Ammon's horn (tissue), 1 donor: ENCODE measurements at regions not wholly inside any gene's neighbourhood (a gene's known extent, or its start where the extent isn't known, plus 50 kb on each side); places are given as distances from the start of the nearest gene placed in this dataset.

Experiments used
- DNase-seq: peaks from one replicate; pipeline ENCODE4 v3.0.0-alpha.2; 2016; ENCODE audit warnings: low spot score

DNA sequence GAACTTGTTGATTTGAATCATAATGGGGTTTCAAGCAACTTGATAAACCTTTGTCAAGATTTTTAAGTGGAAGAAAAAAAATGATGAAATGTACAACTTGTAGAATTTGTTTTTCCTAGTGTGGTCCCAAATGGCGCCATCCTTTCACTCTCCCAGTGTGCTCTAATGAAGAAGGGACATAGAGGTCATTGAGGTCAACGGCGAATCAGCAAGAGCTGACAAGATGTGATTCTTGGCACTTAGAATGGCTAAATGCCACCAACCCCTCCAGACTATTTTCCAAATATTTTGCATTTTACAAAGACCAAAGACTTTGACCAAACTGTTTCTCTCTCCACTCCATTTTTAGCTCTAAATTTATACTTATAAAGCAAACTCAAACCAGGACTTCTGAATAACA lies 320.2 kb upstream of the MME start:
- no peak for DNase-seq

GRCh38 chr3:154758109-154758868 lies 321.8 kb upstream of the MME start:
- DNase-seq, result no peak

DNA sequence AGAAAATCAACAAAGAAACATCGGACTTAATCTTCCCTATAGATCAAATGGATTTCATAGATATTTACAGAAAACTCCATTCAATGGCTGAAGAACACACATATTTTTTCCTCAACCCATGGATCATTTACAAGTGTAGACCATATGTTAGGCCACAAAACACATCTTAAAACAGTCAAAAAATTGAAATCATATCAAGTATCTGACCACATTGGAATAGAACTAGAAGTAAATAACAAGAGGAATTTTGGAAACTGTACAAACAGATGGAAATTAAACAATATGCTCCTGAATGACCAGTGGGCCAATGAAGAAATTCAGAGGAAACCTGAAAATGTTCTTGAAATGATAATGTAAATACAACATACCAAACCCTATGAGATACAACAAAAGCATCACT lies 323.1 kb upstream of the GPR149 start:
- no peak for DNase-seq

GRCh38 chr3:154749514-154749913 lies 319.5 kb upstream of the GPR149 start:
- no peak for DNase-seq

DNA sequence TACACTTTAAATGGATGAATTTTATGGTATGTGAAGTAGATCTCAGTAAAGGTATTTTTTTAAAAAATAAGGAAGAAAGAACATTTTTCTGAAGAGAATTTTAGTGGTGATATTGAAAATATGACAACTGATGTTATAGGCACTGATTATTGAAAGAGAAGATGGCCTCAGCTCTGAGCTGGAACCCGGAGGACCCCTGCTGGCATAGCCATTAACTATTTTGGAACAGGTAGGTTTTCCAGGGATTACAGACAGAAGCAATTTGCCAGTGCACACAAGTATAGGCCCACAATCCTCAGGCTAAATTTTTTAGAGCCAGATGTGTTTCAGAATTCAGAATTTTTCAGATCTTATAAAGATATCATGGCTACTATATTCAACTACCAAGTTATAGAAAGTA lies 315.9 kb upstream of the GPR149 start:
- no peak for DNase-seq

DNA sequence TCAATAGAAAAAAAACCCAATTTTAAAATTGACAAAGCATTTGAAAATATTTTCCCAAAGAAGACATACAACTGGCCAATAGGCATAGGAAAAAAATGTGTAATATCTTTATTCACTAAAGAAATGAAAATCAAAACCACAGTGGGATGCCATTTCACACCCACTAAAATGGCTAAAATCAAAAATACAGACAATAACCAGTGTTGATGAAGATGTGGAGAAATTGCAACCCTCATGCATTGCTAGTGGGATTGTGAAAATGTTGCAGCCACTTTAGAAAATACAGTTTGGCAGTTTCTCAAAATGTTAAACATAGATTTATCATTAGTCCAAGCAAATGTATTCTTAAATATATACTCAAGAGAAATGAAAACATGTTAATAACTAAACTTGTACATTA lies 315.1 kb upstream of the GPR149 start:
- no peak for DNase-seq

- DNase-seq, result no peak
These were observed 313.4 kb upstream of the GPR149 start for GRCh38 chr3:154743418-154743817.

DNA sequence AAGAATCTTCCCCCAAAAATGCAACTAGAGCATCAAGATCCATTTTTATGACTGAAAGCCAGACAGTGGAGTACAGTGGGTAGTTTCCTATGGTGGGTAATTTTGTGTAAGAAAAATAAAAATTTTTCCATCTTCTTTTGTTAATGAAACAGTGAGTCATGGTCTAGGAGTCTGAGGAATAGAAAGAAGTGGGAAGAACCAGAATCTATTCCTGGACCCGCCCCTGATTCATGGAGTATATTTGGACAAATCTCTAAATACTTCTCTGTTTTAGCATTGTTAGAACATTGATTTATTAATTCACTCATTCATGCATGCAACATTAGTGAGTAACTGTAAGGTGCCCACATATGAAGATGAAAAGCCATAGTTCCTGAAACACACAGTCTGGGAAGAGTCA lies 304.5 kb upstream of the GPR149 start:
- DNase-seq, result no peak

GRCh38 chr3:154730186-154730585 lies 300.2 kb upstream of the GPR149 start:
- peak; percentile 6 for DNase-seq

- no peak for DNase-seq
These were observed 299.8 kb upstream of the GPR149 start for GRCh38 chr3:154729741-154730140.

DNA sequence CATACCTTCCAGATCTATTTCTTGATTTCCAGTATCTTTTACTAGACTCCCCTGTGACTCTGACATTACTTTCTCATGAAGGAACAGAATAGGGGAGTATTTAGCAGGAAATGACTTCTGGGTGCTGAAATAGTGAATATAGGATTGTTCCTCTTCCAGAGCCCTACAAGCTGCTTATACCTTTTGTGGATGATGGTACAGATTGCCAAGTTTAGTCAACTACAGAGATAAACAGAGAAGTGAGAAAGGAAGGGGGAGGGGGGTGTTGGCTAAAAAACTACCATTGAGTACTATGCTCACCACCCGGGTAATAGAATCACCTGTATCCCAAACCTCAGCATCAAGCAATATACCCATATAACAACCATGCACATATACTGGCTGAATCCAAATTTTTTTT lies 298.3 kb upstream of the GPR149 start:
- DNase-seq, result no peak

DNA sequence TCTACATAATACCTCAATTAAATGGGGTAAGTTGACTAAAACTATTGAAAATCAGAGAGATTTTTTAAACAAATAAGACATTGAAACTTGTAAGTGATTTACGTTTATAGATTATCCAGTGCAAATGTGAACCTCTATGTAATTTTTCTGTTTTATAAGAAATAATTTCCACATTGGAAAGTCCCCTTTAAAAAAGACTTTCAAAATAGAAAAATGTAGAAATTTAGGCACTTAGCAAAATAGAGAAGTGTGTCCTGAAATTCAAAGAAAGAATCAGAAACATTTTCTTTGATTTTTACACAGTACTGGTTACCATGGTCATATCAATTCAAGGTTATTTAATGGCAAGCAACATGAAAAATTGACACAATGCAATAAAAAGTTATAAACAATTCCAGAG lies 290.9 kb upstream of the GPR149 start:
- no peak for DNase-seq

GRCh38 chr3:154718053-154718452 lies 288.1 kb upstream of the GPR149 start:
- DNase-seq, result no peak

DNA sequence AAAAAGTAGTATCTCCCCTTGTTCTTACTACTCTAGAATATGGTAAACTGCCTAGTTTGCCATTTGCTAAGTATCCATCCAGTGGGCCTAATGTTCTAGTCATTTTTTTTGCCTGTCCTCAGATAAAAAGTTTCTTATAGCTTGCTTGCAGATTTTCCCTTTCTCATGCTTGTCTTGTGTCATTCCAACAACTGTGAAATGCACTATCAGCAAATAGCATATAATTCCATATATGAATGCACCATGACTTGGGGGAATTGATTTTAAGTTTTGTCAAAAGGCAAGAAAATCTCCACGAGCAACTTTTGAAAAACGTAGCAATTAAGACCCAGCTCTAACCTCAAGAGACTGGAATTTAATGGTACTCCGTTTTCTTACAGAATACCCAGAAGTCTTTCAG lies 286.2 kb upstream of the GPR149 start:
- DNase-seq, result no peak

GRCh38 chr3:154708554-154708953 lies 278.6 kb upstream of the GPR149 start:
- DNase-seq, result no peak

DNA sequence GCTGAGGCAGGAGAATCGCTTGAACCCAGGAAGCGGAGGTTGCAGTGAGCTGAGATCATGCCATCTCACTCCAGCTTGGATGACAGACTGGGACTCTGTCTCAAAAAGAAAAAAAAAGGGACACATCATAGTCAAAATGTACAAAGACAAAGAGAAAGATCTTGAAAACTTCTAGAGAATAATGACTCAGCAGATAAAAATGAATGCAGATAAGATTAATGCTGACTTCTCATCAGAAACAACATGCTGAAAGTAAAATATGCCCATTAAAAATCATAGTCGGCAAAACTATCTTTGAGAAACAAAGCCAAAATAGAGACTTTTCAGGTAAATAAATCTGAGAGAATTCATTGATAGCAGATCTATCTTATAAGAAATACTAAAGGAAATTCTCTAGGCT lies 271.1 kb upstream of the GPR149 start:
- no peak for DNase-seq

- no peak for DNase-seq
These were observed 260.4 kb upstream of the GPR149 start for GRCh38 chr3:154690413-154690812.

GRCh38 chr3:154684440-154684839 lies 254.4 kb upstream of the GPR149 start:
- DNase-seq, result no peak

DNA sequence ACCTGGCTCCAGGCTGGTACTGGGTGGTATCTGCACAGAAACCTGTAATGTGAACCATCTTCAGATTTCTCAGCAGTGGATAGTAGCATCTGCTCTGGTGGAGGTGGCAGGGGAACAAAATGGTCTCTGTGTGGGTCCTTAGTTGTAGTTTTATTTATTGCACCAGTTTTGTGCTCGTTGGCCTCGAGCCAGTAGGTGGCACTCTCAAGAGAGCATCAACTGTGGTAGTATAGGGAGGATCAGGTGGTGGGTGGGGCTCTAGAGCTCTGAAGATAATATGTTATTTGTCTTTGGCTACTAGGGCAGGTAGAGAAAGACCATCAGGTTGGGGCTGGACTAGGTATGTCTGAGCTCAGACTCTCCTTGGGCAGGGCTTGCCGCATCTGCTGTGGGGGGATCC lies 254.0 kb upstream of the GPR149 start:
- no peak for DNase-seq

DNA sequence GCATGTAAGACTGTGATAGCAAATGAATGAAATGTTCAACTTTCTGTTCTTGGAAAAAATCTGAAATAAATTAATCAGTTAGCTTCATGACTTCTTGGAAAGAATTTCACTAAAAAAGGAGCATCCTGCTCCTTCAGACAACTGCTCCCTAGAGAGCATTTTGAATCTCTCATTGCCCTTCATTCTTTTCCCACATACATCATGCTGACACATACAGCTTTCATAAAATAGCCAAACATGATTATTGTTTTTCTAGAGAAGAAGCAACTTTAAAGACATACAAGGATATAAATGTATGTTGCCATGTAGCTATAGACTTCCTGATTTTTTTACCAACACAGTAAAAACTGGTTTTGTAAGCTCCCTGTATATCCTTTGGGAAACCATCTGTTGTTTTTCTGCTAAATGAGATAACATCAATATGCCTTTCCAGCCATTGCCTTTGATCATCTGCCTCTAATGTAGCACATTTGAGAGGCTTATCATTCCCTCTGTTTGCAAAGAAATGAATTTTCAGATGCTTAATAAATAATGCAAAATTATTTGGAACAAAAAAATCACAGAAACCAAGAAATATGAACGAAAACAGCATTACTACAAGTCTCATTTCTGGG lies 248.2 kb upstream of the GPR149 start:
- DNase-seq, result no peak

DNA sequence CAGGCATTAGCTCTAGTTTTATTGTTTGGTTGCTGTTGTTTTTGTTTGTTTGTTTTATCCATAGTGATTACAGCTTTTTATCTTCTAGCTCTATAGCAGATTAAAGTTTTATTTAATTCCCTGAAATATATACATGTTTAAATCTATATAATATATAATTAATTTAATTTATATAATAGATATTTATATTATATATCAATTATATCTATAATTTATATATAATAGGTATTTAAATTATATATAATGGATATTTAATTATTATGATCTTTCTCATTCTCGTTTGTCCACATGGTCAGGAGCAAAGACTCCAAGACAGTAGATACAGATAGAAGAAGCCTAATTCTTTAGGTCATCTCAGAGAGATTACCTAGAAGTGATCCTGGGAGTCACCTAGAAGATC lies 238.8 kb upstream of the GPR149 start:
- DNase-seq, result no peak

- DNase-seq, result no peak
These were observed 238.2 kb upstream of the GPR149 start for GRCh38 chr3:154668187-154668586.

GRCh38 chr3:154666542-154666941 lies 236.6 kb upstream of the GPR149 start:
- DNase-seq, result no peak

- no peak for DNase-seq
These were observed 234.7 kb upstream of the GPR149 start for GRCh38 chr3:154664714-154665113.
